ENCODE measurements at regions not wholly inside any gene's neighbourhood (a gene's known extent, or its start where the extent isn't known, plus 50 kb on each side); places are given as distances from the start of the nearest gene placed in this dataset.

GRCh38 chr14:98366429-98366828, 905.6 kb downstream of the BCL11B start:
- no peak for DNase-seq (ENCODE audit: low read depth in 3 of 3)

- no peak for DNase-seq (ENCODE audit: low read depth in 3 of 3)
Measured at GRCh38 chr14:98368221-98368620, 903.8 kb downstream of the BCL11B start.

DNA sequence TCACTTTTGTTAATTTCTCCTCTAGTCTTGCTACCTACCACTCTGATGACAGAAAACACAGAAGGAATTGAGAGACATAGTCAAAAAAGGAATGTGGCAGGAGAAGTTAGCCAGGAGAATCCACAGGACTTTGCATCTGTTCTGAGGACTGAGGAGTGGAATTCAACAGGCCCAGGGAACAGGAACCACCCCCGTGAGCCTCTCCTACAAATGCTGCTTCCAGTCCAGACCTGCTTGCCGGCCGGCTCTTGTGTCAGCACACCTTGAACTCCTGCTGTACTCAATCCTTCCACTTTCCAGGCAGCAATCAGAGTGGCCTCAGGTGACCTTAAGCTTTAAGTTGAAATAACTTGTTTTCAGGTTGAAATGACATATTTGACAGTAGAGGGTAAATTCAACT, 903.1 kb downstream of the BCL11B start:
- no peak for DNase-seq (ENCODE audit: low read depth in 3 of 3)

GRCh38 chr14:98369344-98369743, 902.7 kb downstream of the BCL11B start:
- no peak for DNase-seq (ENCODE audit: low read depth in 3 of 3)

- DNase-seq (ENCODE audit: low read depth in 3 of 3) = no peak
Measured at GRCh38 chr14:98370352-98370751, 901.6 kb downstream of the BCL11B start.

- no peak for DNase-seq (ENCODE audit: low read depth in 3 of 3)
Measured at GRCh38 chr14:98371141-98371540, 900.9 kb downstream of the BCL11B start.

DNA sequence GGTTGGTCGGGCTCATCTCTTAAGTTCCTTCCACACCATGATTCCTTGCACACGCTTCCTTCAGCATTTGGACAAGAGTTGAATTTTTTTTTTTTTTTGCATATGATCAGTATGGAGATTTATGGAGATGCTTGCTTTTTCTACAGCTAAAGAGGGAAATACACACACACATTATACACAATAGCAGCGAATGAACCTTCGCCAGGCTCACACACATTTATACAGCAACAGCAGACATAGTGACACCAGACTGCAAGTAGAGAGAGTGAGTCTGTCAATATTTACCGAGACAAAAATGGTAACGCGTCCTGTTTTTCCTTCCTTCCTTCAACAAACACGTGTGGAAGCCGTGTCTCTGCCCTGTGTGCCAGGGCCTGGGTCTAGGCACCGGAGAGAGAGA, 897.9 kb downstream of the BCL11B start:
- DNase-seq (ENCODE audit: low read depth in 3 of 3) = no peak

DNA sequence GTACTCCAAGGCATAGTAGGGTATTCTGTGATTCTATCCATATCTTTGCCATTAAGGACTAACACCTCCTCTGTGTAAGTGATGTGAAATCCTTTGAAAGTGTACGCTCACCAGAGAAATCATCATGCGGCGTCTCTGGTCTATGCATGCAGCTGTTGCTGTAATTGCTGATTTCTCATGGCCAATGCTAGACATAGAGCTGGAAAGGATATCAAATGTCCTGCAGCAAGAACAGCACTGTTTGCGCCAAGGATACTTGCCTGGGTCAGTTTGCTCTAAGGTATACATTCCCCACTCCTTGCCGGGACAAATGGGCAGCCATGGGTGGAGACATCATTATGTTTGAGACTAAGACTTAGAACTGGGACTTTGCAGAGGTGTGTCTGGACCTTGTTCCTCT, 896.4 kb downstream of the BCL11B start:
- no peak for DNase-seq (ENCODE audit: low read depth in 3 of 3)

GRCh38 chr14:98379830-98380229, 892.2 kb downstream of the BCL11B start:
- no peak for DNase-seq (ENCODE audit: low read depth in 3 of 3)

- DNase-seq (ENCODE audit: low read depth in 3 of 3) = no peak
Measured at GRCh38 chr14:98382662-98383061, 889.3 kb downstream of the BCL11B start.

DNA sequence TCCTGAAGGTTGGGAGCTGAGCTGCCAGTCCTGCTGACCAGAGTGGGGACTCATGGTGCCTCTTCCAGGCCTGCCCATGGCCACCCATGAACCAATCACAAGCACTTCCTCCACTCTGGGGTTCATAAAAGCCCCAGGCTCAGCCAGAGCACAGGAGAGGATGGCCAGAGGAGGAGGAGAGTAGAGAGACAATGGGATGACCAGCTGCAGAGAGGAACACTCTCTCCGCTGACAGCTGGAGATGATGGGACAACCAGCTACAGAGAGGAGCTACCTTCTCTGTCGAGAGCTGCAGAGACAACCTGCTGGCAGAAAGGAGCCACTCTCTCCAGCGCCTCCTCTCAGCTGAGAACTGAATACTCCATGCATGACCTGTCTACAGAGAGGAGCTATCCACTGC, 886.1 kb downstream of the BCL11B start:
- DNase-seq (ENCODE audit: low read depth in 3 of 3) = no peak

DNA sequence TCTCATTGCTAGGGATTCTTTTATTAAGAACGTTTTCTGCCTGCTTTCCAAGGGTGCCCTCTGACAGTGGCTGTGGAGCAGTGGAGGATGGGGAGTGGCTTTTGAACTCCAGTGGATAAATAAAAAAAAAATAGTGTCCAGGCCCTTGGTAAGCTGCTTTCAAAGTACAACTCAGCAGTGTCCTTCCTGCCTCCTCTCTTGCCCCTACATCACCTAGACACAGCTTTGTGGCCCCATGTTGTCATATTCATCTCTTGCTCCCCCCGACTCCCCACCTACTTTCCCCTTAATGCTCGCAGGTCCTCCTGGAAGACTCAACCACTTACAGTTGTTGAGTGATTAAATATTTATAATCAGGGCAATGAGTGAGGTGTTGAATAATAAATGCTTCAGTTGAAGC, 880.9 kb downstream of the BCL11B start:
- DNase-seq (ENCODE audit: low read depth in 3 of 3) = no peak

- DNase-seq (ENCODE audit: low read depth in 3 of 3) = no peak
Measured at GRCh38 chr14:98393527-98393926, 878.5 kb downstream of the BCL11B start.

- DNase-seq (ENCODE audit: low read depth in 3 of 3) = no peak
Measured at GRCh38 chr14:98404811-98405210, 867.2 kb downstream of the BCL11B start.

DNA sequence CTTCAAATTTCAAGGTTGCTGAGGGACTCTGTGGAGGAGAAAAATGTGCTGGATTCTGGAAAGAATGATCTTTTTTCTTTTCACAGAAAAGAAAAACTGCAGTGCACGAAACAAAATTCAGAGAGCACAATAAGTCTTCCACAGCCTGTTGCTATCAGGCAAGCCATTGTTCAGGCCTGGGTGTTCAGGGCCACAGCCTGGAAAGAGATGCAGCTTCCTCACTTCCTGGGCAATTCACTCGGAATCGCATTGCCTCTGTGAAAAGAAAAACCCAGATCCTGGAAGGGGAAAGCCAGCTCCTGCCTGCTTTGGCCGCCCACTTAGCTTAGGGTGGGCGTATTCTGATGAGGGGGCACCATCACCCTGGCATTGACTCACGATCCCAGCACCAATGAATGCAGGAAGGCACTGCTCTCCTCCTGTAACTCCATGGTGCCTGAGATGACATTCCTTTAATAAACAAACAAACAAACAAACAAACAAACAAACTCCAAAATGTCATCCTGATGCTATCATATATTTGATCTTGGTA, 863.9 kb downstream of the BCL11B start:
- DNase-seq (ENCODE audit: low read depth in 3 of 3) = no peak

DNA sequence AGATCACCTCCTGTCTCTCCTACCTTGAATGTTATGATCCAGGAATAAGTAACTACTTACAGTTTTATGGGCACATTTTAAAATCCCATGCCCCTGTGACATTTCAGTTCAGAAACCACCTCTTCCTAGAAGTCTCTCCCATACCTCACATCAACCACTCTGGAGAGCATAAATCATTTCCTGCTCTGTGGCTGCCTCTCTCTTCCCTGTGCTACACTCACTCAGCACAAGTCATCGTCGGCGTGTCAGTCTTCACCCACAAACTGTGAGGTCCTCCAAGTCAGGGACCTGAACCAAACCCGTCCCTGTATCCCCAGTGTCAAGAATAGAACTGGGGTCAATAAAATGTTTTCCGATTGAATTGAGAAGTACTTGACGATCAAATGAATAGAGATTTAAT, 863.3 kb downstream of the BCL11B start:
- DNase-seq (ENCODE audit: low read depth in 3 of 3) = peak in 1 of 3 experiments; percentile 9

DNA sequence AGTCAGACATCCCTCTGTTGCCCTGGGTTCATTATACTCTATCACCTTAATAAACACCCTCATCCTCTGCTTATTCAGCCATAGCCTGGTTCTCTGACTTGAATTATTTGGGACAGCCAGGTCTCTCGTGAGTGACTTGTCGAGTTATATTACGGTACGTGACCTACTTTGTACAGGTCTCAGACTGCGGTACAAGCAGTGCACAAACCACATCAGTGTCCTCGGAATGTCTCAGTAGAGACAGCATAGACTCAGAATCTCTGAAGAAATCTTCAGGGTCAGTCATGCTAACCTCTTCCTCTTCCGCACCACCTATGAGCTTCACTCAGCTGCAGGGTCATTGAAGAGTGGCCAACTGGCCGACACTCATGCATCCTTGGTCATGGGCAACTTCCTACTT, 860.8 kb downstream of the BCL11B start:
- DNase-seq (ENCODE audit: low read depth in 3 of 3) = no peak

- DNase-seq (ENCODE audit: low read depth in 3 of 3) = no peak
Measured at GRCh38 chr14:98412431-98412830, 859.6 kb downstream of the BCL11B start.

- no peak for DNase-seq (ENCODE audit: low read depth in 3 of 3)
Measured at GRCh38 chr14:98415766-98416165, 856.2 kb downstream of the BCL11B start.

- DNase-seq (ENCODE audit: low read depth in 3 of 3) = no peak
Measured at GRCh38 chr14:98417001-98417400, 855.0 kb downstream of the BCL11B start.

DNA sequence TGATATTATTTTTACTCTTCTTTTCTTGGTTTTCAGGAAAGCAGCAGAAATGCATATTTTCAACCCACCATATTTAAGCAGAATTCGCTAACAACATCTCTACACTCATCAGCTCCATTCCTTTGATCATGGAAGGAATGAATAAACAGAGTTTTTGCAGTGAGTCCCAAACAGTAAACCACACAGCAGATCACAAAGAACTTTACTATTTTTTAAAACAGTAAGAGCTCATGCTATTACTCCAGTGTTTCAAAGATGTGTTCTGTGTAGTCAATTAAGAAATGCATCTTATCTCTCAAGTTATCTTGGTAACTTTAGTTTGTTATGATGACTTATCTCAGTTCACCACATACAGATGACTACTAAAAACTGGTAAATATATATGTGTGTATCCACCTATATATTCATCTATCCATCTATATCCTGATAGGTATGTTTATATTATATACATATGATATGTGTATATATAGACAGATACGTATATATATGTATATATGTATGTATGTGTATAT, 843.5 kb downstream of the BCL11B start:
- DNase-seq (ENCODE audit: low read depth in 3 of 3) = no peak

GRCh38 chr14:98433436-98433835, 838.6 kb downstream of the BCL11B start:
- DNase-seq (ENCODE audit: low read depth in 3 of 3) = no peak

DNA sequence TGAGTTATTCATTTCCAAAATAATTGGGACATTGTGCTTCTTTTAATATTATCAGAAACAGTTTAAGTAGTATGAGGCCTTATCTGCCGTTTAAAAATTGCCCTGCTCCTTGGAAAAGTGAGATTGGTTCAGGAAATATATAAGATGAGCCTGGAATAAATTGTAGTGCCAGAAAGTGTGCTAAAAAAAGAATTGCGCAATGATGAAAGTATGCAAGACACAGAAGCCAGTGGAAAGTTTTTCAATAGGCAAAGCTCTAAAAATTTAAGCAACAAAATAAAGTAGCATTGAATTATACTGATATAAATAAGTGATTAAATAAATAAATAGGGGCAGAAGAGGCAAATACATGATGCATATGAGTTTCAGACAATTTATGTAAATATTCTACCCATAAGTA, 834.9 kb downstream of the BCL11B start:
- DNase-seq (ENCODE audit: low read depth in 3 of 3) = no peak

DNA sequence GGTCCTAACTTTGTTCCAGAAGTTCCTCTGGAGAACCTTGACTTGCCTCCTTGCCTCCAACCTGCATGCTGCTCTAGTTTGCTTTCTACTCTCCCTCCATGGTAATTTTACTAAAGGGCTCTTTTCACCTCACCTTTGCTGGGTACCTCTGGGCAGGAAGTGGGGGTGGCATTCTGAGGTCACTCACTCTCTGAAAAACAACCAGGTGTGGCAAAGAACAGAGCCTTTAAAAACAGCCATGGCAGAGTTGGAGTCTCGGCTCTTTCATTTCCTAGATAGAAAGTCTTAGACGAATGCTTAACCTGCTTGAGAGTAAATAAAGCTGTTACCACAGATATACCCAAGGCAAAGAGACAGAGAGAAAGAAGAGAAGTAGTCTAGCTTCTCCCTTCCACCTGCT, 827.9 kb downstream of the BCL11B start:
- DNase-seq (ENCODE audit: low read depth in 3 of 3) = no peak

All from stimulated activated CD4-positive, alpha-beta T cell treated with anti-CD3 and anti-CD28 coated beads, TNF-alpha, amount 100 ng/mL, for 24 hours (primary cell).